ENCODE measurements at regions not wholly inside any gene's neighbourhood (a gene's known extent, or its start where the extent isn't known, plus 50 kb on each side); places are given as distances from the start of the nearest gene placed in this dataset.

DNA sequence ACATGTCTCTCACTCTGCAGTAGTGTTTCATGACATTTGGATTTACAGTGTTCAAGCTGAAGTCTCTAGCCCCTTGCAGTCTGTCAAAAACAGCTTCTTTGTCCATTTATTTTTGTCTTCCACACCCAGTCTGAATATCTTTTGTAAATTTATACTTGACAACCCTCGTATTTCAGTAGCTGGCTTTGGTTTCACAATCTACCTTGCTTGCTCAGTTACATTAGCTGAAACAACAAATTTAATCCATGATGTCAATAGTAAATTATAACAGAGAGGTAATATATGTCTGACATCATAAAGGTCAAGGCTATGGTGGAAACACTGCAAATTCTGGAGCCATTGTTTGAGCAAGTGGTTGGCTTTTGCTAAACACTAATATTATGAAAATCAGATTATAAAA lies 328.7 kb downstream of the MTX2 start:
- TF ChIP-seq POLR2AphosphoS5 (IDR thresholded peaks at IDR 0.05; ENCODE audit: borderline replicate concordance, low read depth, low read length) (no peak), EZH2 (IDR thresholded peaks at IDR 0.05) (no peak)
